ENCODE measurements at regions not wholly inside any gene's neighbourhood (a gene's known extent, or its start where the extent isn't known, plus 50 kb on each side); places are given as distances from the start of the nearest gene placed in this dataset.
A peak's percentile ranks its signal among the peaks of the same experiment; 100 is the strongest.

DNA sequence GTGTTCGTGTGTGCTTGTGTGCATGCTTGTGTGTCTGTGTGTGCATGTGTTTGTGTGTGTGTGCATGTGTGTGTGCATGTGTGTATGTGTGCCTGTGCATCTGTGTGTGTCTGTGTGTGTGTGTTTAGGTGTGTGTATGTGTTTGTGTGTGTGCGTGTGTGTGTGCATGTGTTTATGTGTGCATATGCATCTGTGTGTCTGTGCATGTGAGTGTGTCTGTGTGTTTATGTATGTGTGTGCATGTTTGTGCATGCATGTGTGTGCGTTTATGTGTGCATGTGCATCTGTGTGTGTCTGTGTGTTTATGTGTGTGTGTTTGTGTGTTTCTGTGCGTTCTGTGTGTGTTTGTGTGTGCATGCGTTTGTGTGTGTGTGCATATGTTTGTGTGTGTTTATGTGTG lies 106.6 kb upstream of the TNRC6C start (continued):
- TF ChIP-seq ZNF563 (CRISPR knock-in tag; IDR thresholded peaks at IDR 0.05) (no peak), PAX8 (CRISPR knock-in tag; IDR thresholded peaks at IDR 0.05; ENCODE audit: borderline replicate concordance) (no peak), ZNF12 (CRISPR knock-in tag; IDR thresholded peaks at IDR 0.05) (no peak), NR2C2 (CRISPR knock-in tag; IDR thresholded peaks at IDR 0.05; ENCODE audit: borderline replicate concordance) (no peak), PPARG (CRISPR knock-in tag; conservative IDR thresholded peaks at IDR 0.05) (no peak), PLRG1 (conservative IDR thresholded peaks at IDR 0.05) (peak; percentile 89; the same call in 1 of the 2 replicates), CBX2 (IDR thresholded peaks at IDR 0.05; ENCODE audit: low read depth, low read length) (no peak), CBX2 (CRISPR knock-in tag; IDR thresholded peaks at IDR 0.05; ENCODE audit: low read depth) (no peak), ZNF589 (CRISPR knock-in tag; conservative IDR thresholded peaks at IDR 0.05) (no peak), KMT2A (CRISPR knock-in tag; IDR thresholded peaks at IDR 0.05) (no peak), ZNF776 (CRISPR knock-in tag; IDR thresholded peaks at IDR 0.05) (no peak), RXRB (CRISPR knock-in tag; IDR thresholded peaks at IDR 0.05; ENCODE audit: borderline replicate concordance) (no peak), NR2F2 (IDR thresholded peaks at IDR 0.05; ENCODE audit: borderline replicate concordance, low read depth) (no peak), ZFAT (CRISPR knock-in tag; conservative IDR thresholded peaks at IDR 0.05) (no peak), ZNF747 (CRISPR knock-in tag; IDR thresholded peaks at IDR 0.05; ENCODE audit: borderline replicate concordance) (no peak), NCOR1 (IDR thresholded peaks at IDR 0.05; ENCODE audit: borderline replicate concordance, low read length) (no peak), ZNF503 (CRISPR knock-in tag; IDR thresholded peaks at IDR 0.05) (no peak), ZNF282 (IDR thresholded peaks at IDR 0.05; ENCODE audit: partially characterized antibody) (peak; percentile 90), FLYWCH1 (CRISPR knock-in tag; IDR thresholded peaks at IDR 0.05) (no peak), ZNF30 (CRISPR knock-in tag; IDR thresholded peaks at IDR 0.05) (no peak), ZNF770 (CRISPR knock-in tag; IDR thresholded peaks at IDR 0.05) (no peak), SOX6 (IDR thresholded peaks at IDR 0.05) (peak; percentile 94), SOX6 (CRISPR knock-in tag; IDR thresholded peaks at IDR 0.05) (no peak)
- TF ChIP-seq, protein P1, sequence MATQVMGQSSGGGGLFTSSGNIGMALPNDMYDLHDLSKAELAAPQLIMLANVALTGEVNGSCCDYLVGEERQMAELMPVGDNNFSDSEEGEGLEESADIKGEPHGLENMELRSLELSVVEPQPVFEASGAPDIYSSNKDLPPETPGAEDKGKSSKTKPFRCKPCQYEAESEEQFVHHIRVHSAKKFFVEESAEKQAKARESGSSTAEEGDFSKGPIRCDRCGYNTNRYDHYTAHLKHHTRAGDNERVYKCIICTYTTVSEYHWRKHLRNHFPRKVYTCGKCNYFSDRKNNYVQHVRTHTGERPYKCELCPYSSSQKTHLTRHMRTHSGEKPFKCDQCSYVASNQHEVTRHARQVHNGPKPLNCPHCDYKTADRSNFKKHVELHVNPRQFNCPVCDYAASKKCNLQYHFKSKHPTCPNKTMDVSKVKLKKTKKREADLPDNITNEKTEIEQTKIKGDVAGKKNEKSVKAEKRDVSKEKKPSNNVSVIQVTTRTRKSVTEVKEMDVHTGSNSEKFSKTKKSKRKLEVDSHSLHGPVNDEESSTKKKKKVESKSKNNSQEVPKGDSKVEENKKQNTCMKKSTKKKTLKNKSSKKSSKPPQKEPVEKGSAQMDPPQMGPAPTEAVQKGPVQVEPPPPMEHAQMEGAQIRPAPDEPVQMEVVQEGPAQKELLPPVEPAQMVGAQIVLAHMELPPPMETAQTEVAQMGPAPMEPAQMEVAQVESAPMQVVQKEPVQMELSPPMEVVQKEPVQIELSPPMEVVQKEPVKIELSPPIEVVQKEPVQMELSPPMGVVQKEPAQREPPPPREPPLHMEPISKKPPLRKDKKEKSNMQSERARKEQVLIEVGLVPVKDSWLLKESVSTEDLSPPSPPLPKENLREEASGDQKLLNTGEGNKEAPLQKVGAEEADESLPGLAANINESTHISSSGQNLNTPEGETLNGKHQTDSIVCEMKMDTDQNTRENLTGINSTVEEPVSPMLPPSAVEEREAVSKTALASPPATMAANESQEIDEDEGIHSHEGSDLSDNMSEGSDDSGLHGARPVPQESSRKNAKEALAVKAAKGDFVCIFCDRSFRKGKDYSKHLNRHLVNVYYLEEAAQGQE (IDR thresholded peaks at IDR 0.05; ENCODE audit: borderline replicate concordance in 1 of 2, low read depth in 1 of 2, low read length in 2 of 2) = no peak
- TF ChIP-seq, protein P2, sequence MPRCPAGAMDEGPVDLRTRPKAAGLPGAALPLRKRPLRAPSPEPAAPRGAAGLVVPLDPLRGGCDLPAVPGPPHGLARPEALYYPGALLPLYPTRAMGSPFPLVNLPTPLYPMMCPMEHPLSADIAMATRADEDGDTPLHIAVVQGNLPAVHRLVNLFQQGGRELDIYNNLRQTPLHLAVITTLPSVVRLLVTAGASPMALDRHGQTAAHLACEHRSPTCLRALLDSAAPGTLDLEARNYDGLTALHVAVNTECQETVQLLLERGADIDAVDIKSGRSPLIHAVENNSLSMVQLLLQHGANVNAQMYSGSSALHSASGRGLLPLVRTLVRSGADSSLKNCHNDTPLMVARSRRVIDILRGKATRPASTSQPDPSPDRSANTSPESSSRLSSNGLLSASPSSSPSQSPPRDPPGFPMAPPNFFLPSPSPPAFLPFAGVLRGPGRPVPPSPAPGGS (CRISPR knock-in tag; IDR thresholded peaks at IDR 0.05) = no peak

Measured in HepG2 (cell line).